Astrocyte of the spinal cord (primary cell): ENCODE measurements at regions not wholly inside any gene's neighbourhood (a gene's known extent, or its start where the extent isn't known, plus 50 kb on each side); places are given as distances from the start of the nearest gene placed in this dataset.

Experiments
- DNase-seq: peaks from one replicate; pipeline ENCODE4 v3.0.0; 2011; ENCODE audit warnings: low read depth, low spot score
- H3K4me3 ChIP-seq: 2 replicates; pipeline ENCODE4 v1.5.1; 2011; ENCODE audit warnings: low read depth, mild to moderate bottlenecking, low read length, moderate library complexity
- in situ Hi-C: cut with HindIII; loops from 2 replicates; pipeline ENCODE4 v1.10.0; 2017; ENCODE audit warnings: low sequenced_read_pairs
- TF ChIP-seq, protein P1 (sequence below): IDR thresholded peaks from 2 replicates; pipeline ENCODE4 v1.5.1; 2012; ENCODE audit warnings: low read depth, mild to moderate bottlenecking, low read length, inconsistent platforms

- peak; percentile 40 for DNase-seq
- in situ Hi-C loops = no loop called here
- no peak overlapping the region for H3K4me3 ChIP-seq
- TF ChIP-seq, protein P1, sequence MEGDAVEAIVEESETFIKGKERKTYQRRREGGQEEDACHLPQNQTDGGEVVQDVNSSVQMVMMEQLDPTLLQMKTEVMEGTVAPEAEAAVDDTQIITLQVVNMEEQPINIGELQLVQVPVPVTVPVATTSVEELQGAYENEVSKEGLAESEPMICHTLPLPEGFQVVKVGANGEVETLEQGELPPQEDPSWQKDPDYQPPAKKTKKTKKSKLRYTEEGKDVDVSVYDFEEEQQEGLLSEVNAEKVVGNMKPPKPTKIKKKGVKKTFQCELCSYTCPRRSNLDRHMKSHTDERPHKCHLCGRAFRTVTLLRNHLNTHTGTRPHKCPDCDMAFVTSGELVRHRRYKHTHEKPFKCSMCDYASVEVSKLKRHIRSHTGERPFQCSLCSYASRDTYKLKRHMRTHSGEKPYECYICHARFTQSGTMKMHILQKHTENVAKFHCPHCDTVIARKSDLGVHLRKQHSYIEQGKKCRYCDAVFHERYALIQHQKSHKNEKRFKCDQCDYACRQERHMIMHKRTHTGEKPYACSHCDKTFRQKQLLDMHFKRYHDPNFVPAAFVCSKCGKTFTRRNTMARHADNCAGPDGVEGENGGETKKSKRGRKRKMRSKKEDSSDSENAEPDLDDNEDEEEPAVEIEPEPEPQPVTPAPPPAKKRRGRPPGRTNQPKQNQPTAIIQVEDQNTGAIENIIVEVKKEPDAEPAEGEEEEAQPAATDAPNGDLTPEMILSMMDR = no peak
Observed at GRCh38 chr2:160870729-160871465, 289.3 kb upstream of the TANK start.

DNA sequence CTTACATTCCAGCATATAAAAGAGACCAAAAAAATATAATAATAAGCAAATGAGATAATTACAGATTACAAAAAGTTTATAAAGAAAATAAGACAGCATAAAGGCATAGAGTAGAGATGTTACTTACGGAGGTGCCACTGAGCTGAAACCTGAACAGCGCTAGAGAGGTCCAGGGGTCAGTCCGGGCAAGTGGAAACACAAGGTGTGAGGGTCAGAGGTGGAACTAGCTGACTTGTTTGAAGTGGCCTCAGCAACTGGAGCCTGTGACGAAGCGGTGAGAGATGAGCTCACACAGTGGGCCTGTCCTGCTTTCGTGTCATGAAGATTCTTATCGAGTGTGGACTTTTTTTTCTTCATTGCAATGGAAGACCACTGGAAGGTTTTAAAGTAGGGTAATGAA is 288.3 kb upstream of the TANK start:
- TF ChIP-seq, protein P1 = no peak
- in situ Hi-C loops = no loop called here
- DNase-seq = no peak
- H3K4me3 ChIP-seq = no peak overlapping the region

- TF ChIP-seq, protein P1 = no peak
- in situ Hi-C loops = no loop called here
- no peak overlapping the region for H3K4me3 ChIP-seq
- no peak for DNase-seq
Observed at GRCh38 chr2:160876029-160876428, 284.2 kb upstream of the TANK start.

GRCh38 chr2:160876765-160877164 is 283.5 kb upstream of the TANK start:
- DNase-seq = peak; percentile 4
- in situ Hi-C loops = no loop called here
- TF ChIP-seq, protein P1 = no peak
- H3K4me3 ChIP-seq = no peak overlapping the region

DNA sequence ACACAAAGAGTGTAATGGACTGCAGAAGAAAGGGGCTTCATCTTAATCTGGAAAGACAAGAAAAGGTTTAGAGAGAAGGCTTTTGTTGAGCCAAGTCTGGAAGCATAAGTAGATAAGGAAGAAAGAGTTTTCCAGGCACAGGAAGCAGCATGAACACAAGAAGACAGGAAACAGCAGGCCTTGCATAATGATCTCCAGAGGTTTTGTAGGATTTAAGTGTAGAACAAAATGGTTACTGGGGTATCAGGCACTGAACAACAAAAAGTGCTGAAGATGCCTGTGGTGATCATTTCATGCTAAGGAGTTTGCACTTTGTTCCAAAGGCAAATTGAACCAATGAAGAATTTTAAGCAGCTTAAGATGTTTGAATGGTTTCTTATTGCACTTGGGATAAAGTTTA is 281.6 kb upstream of the TANK start:
- DNase-seq = no peak
- TF ChIP-seq, protein P1 = no peak
- in situ Hi-C loops = no loop called here
- H3K4me3 ChIP-seq = no peak overlapping the region

GRCh38 chr2:160882906-160883305 is 277.3 kb upstream of the TANK start:
- no peak for DNase-seq
- TF ChIP-seq, protein P1 = no peak
- in situ Hi-C loops = no loop called here
- H3K4me3 ChIP-seq = no peak overlapping the region
